HEK293 (cell line): ENCODE measurements at regions not wholly inside any gene's neighbourhood (a gene's known extent, or its start where the extent isn't known, plus 50 kb on each side); places are given as distances from the start of the nearest gene placed in this dataset.

ENCODE experiments used
- CTCF ChIP-seq: fragments of 450-650 bp; formaldehyde crosslinking; IDR thresholded peaks from 2 replicates; pipeline ENCODE4 v1.5.1; 2016; ENCODE audit warnings: missing biosample characterization, missing genetic modification characterization
- KLF7 ChIP-seq: fragments of 450-650 bp; formaldehyde crosslinking; IDR thresholded peaks from 2 replicates; pipeline ENCODE4 v1.5.1; 2016; ENCODE audit warnings: missing biosample characterization, missing genetic modification characterization, borderline replicate concordance
- YY1 ChIP-seq: fragments of 450-650 bp; formaldehyde crosslinking; IDR thresholded peaks from 2 replicates; pipeline ENCODE4 v1.5.1; 2018; ENCODE audit warnings: missing biosample characterization, missing genetic modification characterization
- ZBTB10 ChIP-seq: fragments of 450-650 bp; formaldehyde crosslinking; IDR thresholded peaks from 2 replicates; pipeline ENCODE4 v1.5.1; 2016; ENCODE audit warnings: missing biosample characterization, missing genetic modification characterization
- ZNF274 ChIP-seq, 2 experiments: fragments of 200-500 bp in 1 of 2; fragments of 450-650 bp in 1 of 2; sonication (Bioruptor generic) in 1 of 2; formaldehyde crosslinking in 1 of 2; IDR thresholded peaks; 2 replicates each; pipeline versions ENCODE4 v1.5.1 to v1.6.1; 2014 to 2016; ENCODE audit warnings: borderline replicate concordance in 1 of 2, inconsistent platforms in 1 of 2, low read length in 1 of 2, missing biosample characterization in 1 of 2, missing genetic modification characterization in 1 of 2

- TF ChIP-seq CTCF (tag by site-specific recombination) (no peak), ZBTB10 (tag by site-specific recombination) (no peak), YY1 (no peak), KLF7 (no peak), ZNF274 (IDR thresholded peaks at IDR 0.05; ENCODE audit: low read length) (no peak), ZNF274 (tag by site-specific recombination; IDR thresholded peaks at IDR 0.05; ENCODE audit: borderline replicate concordance) (no peak)
These were observed 158.8 kb upstream of the IQSEC1 start for GRCh38 chr3:13231781-13232666.
